Thymus (tissue), 11 donors: ENCODE measurements at regions not wholly inside any gene's neighbourhood (a gene's known extent, or its start where the extent isn't known, plus 50 kb on each side); places are given as distances from the start of the nearest gene placed in this dataset.

Experiments used
- DNase-seq, 9 donors: peaks; one replicate each; pipeline ENCODE4 v3.0.0-alpha.2; 2013; ENCODE audit warnings: low spot score in 9 of 9, low read depth in 6 of 9, missing footprints in 1 of 9
- H3K27ac ChIP-seq, 2 donors: one replicate each; pipeline ENCODE4 v1.5.1; 2013; ENCODE audit warnings: control low read depth in 1 of 2, low read depth in 1 of 2, low read length in 1 of 2, mild to moderate bottlenecking in 1 of 2, moderate library complexity in 1 of 2
- H3K27me3 ChIP-seq, 2 donors: one replicate each; pipeline ENCODE4 v1.5.1; 2013; ENCODE audit warnings: low read length in 1 of 2; ENCODE audit not compliant: control insufficient read depth in 2 of 2, insufficient read depth in 1 of 2
- H3K36me3 ChIP-seq, 2 donors: one replicate each; pipeline ENCODE4 v1.5.1; 2013; ENCODE audit warnings: low read length in 1 of 2, mild to moderate bottlenecking in 1 of 2, moderate library complexity in 1 of 2; ENCODE audit not compliant: control insufficient read depth in 2 of 2, insufficient read depth in 2 of 2
- H3K4me1 ChIP-seq, 2 donors: one replicate each; pipeline ENCODE4 v1.5.1; 2013; ENCODE audit warnings: low read length in 2 of 2; ENCODE audit not compliant: control insufficient read depth in 2 of 2, insufficient read depth in 2 of 2
- H3K4me3 ChIP-seq, 2 donors: one replicate each; pipeline ENCODE4 v1.5.1; 2013; ENCODE audit warnings: low read length in 2 of 2, control low read depth in 1 of 2, mild to moderate bottlenecking in 1 of 2
- H3K9me3 ChIP-seq, 2 donors: one replicate each; pipeline ENCODE4 v1.5.1; 2013; ENCODE audit warnings: low read length in 1 of 2, mild to moderate bottlenecking in 1 of 2; ENCODE audit not compliant: control insufficient read depth in 2 of 2, insufficient read depth in 1 of 2
- WGBS: extraction: QIAGEN DNeasy Blood & Tissue Kit; methylation state at CpG from one replicate; pipeline ENCODE4 v1.1.7; 2013; 5-methylcytosine and 5-hydroxymethylcytosine counted together
- donor health status: healthy.

- DNase-seq: no peak
- Histone ChIP-seq H3K27ac (no peak overlapping the region), H3K27me3 (no peaks in the 10 kb centered on the region), H3K4me1 (no peaks in the 10 kb centered on the region), H3K36me3 (no peaks in the 10 kb centered on the region), H3K9me3 (no peaks in the 10 kb centered on the region), H3K4me3 (no peak overlapping the region)
- WGBS: 63% methylated on average over 4 of the region's 4 CpGs
Observed at GRCh38 chr6:147046141-147046877, 157.9 kb upstream of the STXBP5 start.

GRCh38 chr6:147048930-147049329 lies 155.3 kb upstream of the STXBP5 start:
- H3K9me3 ChIP-seq: no peaks in the 10 kb centered on the region

GRCh38 chr6:147053311-147053921 lies 150.8 kb upstream of the STXBP5 start:
- WGBS: 96% methylated on average over 2 of the region's 2 CpGs
- Histone ChIP-seq H3K27me3 (no peaks in the 10 kb centered on the region), H3K4me3 (no peak overlapping the region), H3K4me1 (no peaks in the 10 kb centered on the region), H3K9me3 (no peaks in the 10 kb centered on the region), H3K36me3 (no peaks in the 10 kb centered on the region), H3K27ac (no peak overlapping the region)
- DNase-seq: no peak

More at GRCh38 chr6:147048930-147049329, 155.3 kb upstream of the STXBP5 start:
- Histone ChIP-seq H3K27me3 (no peaks in the 10 kb centered on the region), H3K36me3 (no peaks in the 10 kb centered on the region), H3K4me1 (no peaks in the 10 kb centered on the region), H3K4me3 (no peak overlapping the region), H3K27ac (no peak overlapping the region)
- DNase-seq: no peak
- WGBS: 98% methylated on average over 3 of the region's 3 CpGs

GRCh38 chr6:147054158-147054557 lies 150.1 kb upstream of the STXBP5 start:
- WGBS: 77% methylated on average over 3 of the region's 3 CpGs
- DNase-seq: no peak
- no peaks in the 10 kb centered on the region for H3K9me3 ChIP-seq
- H3K36me3 ChIP-seq: no peaks in the 10 kb centered on the region
- H3K27me3 ChIP-seq: no peaks in the 10 kb centered on the region
- H3K27ac ChIP-seq: no peak overlapping the region
- H3K4me1 ChIP-seq: no peaks in the 10 kb centered on the region
- no peak overlapping the region for H3K4me3 ChIP-seq

- no peaks in the 10 kb centered on the region for H3K36me3 ChIP-seq
- no peak for DNase-seq
- 94% methylated on average over 3 of the region's 3 CpGs for WGBS
- H3K4me1 ChIP-seq: no peaks in the 10 kb centered on the region
- H3K9me3 ChIP-seq: no peaks in the 10 kb centered on the region
- H3K27me3 ChIP-seq: no peaks in the 10 kb centered on the region
- no peak overlapping the region for H3K4me3 ChIP-seq
- no peak overlapping the region for H3K27ac ChIP-seq
Observed at GRCh38 chr6:147054871-147055270, 149.3 kb upstream of the STXBP5 start.

GRCh38 chr6:147055821-147056392 lies 148.3 kb upstream of the STXBP5 start:
- Histone ChIP-seq H3K27ac (no peak overlapping the region), H3K9me3 (no peaks in the 10 kb centered on the region), H3K4me3 (no peak overlapping the region), H3K4me1 (no peaks in the 10 kb centered on the region), H3K27me3 (no peaks in the 10 kb centered on the region), H3K36me3 (no peaks in the 10 kb centered on the region)
- no peak for DNase-seq
- 93% methylated on average over 8 of the region's 8 CpGs for WGBS

- no peak for DNase-seq
- Histone ChIP-seq H3K9me3 (no peaks in the 10 kb centered on the region), H3K27me3 (no peaks in the 10 kb centered on the region), H3K36me3 (no peaks in the 10 kb centered on the region), H3K4me1 (no peaks in the 10 kb centered on the region), H3K4me3 (no peak overlapping the region), H3K27ac (no peak overlapping the region)
- 97% methylated on average over 1 of the region's 1 CpG for WGBS
Observed at GRCh38 chr6:147057188-147057587, 147.0 kb upstream of the STXBP5 start.

- Histone ChIP-seq H3K4me1 (no peaks in the 10 kb centered on the region), H3K27ac (no peak overlapping the region), H3K9me3 (no peaks in the 10 kb centered on the region), H3K4me3 (no peak overlapping the region), H3K36me3 (no peaks in the 10 kb centered on the region), H3K27me3 (no peaks in the 10 kb centered on the region)
- 95% methylated on average over 3 of the region's 3 CpGs for WGBS
- DNase-seq: no peak
Observed at GRCh38 chr6:147057705-147058342, 146.4 kb upstream of the STXBP5 start.

GRCh38 chr6:147058786-147059385 lies 145.3 kb upstream of the STXBP5 start:
- Histone ChIP-seq H3K4me3 (no peak overlapping the region), H3K9me3 (no peaks in the 10 kb centered on the region), H3K4me1 (no peaks in the 10 kb centered on the region), H3K27ac (no peak overlapping the region), H3K27me3 (no peaks in the 10 kb centered on the region), H3K36me3 (no peaks in the 10 kb centered on the region)
- DNase-seq: no peak
- 93% methylated on average over 1 of the region's 1 CpG for WGBS
